CD4-positive, alpha-beta T cell treated with Interleukin-1 beta for 1 hour (primary cell): ENCODE measurements at regions not wholly inside any gene's neighbourhood (a gene's known extent, or its start where the extent isn't known, plus 50 kb on each side); places are given as distances from the start of the nearest gene placed in this dataset.

ENCODE experiments used
- DNase-seq, 2 donors: peaks; one replicate each; pipeline ENCODE4 v3.0.0-alpha.2; 2020 to 2022

DNA sequence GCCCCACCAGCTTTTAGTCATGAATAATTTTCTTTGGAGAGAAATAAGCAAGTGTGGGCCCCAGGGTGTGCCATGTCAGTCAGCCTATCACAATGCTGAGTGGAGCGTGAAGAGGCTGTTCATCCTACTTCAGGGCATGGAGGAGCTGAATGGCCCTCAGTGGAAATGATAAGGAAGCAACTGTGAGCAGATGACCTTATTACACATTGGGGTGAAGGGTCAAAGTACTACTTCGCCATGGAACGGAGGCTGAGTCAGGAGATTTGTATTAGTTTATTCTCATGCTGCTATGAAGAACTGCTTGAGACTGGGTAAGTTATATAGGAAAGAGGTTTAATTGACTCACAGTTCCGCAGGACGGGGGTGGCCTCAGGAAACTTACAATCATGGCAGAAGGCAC, 231.0 kb upstream of the ADAMTS16 start:
- no peak for DNase-seq

DNA sequence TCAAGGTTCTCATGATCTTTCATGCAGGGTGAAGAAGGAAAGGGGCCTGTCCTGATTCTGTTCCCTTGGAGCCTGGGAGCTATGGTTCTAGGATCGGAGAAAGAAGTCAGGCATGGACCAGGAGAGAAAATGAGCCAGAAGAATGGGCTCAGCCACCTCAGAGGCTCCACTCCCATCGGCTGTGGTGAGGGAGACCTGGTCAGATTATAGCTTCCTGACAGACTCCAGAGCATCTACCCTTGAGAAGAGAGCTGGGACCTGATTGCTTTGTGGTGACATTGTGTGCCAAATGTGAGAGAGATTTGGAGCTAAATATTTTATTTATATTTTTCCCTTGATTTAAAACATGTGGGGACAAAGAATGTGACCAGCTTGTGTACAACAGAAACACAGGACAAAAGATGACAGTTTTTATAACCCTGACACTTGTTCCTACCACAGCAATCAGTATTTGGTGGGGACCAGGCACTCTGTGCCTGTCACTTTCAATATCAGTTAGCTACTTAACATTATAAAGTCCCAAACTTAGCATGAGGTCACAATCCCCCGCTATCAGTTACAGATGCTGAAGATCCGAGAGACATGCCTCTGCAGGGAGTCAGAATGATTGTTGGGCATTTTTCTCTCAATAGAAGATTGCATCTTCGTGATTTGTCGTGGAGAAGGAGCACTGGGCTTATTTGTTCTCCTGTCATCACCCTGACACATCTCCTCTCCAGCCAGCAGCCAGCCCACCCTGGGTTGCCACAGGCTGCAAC, 228.3 kb upstream of the ADAMTS16 start:
- no peak for DNase-seq

DNA sequence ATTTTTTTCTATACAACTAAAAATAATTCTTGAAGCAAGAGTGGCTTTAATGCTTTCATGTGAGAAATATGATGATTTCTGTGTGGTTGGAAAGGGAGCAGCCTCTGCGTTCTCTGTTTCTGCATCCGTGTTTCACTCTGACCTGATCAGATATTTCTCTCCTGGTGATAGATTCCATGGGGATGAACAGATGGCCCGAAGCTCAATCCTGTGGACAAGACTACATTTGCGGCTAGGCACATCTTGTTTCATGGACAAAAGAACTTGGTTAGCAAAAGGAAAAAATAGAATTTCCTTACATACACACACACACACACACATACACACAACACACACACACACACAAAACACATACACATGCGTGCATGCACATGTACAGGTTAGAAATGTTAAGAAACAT, 218.2 kb upstream of the ADAMTS16 start:
- no peak for DNase-seq

DNA sequence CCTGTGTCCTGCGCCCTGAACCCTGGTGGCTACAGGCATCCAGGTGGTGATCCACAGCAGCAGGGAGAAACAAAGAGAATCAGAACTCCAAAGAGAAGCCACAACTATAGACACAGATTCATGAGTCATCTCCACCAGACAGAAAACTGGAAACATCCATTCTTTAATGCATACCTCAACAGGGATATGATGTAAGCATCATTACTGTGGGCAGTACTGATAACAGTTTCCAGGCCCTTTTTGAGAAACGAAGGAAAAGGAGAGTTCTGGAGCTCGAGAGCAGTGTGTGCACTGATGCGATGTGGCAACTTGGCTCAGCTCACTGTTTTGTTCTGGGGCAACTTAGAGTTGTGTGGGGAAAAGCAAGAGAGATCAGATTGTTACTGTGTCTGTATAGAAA, 215.6 kb upstream of the ADAMTS16 start:
- no peak for DNase-seq

DNA sequence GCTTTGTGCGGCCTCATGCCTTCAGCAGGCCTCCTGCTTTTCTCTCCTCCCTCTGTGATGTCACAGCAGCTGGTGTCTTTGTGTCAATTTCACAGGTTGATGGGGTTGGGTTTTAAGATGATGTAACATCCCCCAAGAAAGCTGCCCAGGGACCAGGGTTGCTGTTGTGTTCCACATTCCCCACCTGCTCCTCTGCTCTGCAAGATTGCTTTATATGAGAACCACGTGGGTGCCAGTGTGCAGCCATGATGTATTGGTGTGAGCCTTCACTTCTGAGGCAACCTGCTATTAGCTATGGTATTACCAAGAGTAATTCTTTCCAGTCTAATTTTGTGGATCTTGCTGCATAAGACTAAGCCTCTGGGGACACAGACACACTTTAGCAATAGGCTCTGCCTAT, 213.0 kb upstream of the ADAMTS16 start:
- no peak for DNase-seq

DNA sequence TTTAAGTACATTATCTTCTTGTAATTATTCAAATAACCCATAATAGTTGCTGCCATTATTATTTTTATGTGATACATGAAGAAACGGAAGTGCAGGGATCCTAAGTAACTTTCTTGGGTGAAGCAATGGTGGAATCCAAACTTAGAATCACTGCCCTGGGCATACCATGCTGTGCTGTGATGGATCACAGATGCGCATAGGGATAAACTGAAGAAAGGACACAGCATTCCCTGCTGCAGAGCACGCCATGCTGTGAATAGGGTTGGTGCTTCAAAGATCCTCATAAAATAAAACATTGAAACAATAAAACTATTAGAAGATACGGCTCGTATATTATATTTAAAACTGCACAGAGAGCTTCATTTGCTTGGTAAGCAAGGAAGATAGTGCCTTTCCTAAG, 211.7 kb upstream of the ADAMTS16 start:
- DNase-seq, result no peak

DNA sequence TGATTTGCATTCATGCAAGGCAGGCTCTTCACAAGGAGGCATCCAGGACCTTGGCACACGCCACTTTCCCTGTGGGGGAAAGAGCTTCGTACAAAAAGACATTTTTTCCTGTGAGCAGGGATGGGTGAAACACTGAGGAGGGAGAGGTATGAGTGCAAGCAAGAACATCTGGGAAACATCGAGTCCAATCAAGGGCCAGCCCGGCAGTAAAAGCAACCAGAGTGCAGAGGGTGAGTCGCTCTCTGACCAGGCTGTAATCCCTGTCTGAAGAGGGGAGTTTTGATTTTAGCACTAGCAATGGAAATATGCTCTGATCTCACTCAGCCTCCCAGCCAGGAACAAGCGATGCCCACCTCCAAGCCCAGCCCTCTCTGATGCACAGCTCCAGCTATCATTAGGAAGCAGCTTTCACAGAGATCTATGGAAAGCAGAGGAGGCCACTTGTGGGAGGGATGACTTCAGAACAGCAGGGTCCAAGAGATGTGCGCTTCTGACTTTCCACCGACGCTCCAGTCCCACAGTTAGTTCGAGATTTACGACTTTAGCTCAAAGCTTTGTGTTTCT, 211.0 kb upstream of the ADAMTS16 start:
- no peak for DNase-seq

DNA sequence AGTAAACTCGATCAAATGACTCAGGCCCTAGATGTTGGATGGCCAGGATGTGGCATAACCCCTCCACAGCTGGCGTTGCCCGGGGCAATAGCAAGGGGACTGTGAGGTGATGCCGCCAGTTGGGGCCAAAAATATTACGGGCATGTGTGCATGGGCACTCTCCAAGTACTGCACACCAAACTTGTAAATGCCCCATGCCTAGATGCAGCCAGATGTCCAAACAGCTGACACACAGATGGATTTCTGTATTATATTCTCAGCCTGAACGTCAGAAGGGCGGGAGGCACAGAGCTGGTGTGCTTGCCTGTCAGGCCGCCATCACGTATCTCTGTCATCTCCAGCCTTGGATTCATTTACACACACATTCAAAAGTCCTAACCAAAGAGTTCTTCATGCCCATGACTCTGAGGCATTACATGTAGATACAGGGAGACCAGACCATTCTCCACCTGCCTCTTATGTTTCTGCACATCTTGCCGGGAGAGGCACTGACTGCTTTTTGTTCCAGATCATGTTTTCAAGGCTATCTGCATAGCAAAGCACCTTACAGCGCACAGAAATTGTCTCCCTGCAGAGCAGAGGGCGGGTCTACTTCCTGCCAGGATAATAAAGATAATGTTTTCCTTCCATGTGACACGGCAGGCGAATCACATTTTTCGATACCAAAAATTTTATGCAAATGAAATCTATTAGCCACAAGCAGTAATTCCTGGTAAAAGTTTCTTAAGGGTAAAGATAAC, 200.9 kb upstream of the ADAMTS16 start:
- DNase-seq, result no peak

DNA sequence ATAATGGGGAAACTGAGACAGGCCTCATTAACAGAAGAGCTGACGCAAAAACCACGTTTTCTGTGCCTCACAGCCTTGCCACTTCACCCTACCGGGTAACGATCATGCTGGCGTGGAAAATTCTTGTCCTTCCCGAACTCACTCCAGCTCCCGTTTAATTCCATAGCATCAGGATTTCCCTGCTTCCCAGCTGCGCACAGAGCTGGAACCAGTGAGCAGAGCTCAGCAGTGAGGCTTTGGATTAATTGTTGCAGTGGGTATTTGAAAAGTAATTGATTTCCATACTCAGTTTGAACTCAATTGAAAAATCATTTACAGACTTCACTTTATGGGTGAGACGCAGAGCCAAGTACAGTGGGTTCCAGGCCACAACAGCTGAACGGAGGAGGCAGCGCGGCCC, 199.0 kb upstream of the ADAMTS16 start:
- no peak for DNase-seq

DNA sequence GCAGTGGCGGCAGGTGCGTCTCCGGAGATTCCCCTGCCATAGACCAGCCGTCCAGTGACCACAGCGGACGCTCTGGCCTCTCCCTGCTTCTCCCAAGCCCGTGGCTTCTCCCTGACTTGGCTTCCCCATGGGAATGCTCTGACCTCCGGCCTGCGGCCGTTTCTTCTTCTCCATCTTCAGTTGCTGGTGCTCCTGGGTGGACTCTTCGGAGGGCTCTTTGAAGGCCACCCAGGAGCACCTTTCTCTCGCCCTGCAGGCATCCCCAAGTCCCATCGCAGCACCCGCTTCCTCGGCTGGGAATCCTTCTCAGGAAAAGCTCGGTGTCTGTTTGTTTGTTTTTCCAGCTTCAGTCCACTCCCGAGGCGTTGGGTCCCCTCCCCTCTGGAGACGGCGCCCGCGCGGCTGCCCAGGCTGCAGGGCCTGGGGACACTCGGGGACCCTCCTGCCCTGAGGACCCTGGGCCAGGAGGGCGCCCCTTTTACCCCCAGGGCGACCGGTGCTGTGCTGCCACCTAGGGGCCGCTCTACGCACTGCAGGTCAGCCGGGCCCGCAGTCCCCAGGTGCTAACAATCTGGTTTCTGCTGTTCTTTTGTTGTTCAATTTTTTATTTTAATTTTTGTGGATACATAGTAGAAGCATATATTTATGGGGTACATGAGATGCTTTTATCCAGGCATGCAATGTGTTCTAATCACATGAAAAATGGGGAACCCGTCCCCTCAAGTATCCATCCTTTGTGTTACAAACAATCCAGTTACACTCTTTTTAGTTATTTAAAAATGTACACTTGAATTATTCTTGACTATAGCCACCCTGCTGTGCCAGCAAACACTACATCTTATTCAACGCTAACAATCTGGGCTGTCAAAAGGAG, 197.9 kb upstream of the ADAMTS16 start:
- DNase-seq, result no peak

DNA sequence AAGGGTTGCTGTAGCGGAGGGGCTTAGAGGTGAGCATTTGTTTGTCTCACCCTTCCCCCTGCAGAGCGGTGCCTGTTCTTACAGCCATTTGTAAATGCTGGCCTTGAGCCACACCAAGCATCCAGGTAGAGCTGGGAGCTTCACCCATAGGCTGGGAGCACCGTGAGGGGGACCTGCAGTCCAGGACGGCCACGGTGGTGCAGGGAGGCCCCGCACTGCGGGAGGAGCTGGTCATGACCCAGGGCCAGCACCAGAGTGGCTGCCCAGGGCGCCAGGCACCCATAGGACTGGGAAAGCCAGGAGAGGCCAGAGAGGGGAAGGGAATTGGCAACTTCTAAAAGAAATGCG, 197.3 kb upstream of the ADAMTS16 start:
- no peak for DNase-seq

DNA sequence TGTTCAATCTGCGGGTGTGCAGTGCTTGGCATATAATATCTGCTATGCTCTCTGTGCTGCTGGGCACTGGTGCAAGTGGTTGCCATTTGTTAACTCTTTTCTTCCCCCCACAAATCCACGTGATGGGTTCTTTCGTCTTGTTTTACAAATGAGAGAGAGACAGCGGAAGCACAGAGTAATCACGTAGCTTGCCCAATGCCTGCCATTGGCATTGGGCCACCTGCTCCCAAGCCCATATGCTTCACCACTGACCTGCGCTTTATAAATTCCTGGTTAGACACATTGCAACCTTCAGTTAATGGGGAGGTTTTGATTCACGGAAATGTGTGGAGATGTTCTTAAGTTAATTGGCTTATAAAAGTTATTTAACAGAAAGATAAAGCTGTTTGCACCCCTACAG, 194.8 kb upstream of the ADAMTS16 start:
- no peak for DNase-seq

DNA sequence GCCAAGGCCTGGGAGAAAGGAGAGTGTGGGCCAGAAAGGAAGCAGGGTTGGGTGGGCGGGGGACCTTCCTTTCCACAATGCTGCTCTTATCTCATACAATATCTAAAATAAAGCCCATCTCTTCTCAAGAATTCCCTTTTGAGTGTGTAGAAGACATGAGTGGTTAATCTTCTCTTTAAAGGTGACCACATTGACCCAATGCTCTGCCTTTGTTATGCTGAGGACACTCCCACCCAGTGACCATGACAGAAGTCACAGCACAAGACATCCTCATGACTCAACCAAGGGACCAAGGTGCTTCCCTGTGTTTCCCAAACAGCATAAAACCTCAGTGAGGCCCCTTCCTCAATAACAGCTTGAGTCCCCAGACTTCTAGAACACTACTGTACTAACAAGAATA, 193.0 kb upstream of the ADAMTS16 start:
- DNase-seq, result no peak

DNA sequence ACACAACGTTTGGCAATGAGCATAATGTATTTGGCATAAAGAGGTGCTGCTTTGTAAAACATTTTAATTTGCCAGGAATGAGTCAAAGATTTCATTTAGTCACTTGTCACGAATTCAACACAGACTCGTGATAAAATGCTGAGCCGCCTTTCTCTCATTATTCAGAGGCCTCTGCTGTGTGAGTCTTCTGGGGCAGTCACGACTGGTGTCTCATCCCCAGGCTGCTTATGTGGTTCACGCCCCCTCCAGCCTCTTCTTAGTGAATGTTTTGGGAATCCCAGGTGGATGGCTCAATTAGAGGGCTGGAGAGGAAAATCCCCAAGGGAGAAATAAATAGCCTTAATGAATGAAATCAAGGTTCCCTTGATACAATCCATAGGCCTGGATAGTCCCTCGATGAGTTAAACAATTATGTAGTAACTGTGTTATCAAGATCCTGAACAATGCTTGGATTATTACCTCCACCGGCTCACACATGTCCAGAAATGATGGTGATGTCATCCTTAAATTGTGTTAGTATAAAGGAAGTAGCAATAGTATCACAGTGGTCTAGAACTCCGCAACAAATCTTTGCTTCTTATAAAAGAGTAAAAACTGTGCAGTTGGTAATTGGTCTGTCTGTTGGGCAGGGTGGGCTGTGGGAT, 192.1 kb upstream of the ADAMTS16 start:
- DNase-seq, result no peak

DNA sequence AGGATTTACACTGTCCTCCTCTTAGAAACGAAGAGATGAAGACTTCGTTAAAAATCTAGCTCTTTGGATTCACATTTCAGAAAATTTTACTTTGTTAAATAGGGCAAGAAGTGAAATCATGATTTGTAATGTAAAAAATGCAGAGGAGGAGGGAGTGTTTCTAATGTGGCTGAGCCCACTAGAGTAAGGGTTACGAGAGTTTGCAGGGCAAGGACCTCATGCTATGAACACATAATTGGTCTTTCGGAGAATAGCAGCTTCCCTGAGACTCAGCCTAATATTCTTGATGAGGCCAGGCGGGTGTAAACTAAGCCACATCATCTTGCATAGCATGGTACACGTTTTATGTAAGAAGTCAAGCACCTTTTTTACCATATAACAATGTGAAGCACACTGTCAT, 191.0 kb upstream of the ADAMTS16 start:
- no peak for DNase-seq

DNA sequence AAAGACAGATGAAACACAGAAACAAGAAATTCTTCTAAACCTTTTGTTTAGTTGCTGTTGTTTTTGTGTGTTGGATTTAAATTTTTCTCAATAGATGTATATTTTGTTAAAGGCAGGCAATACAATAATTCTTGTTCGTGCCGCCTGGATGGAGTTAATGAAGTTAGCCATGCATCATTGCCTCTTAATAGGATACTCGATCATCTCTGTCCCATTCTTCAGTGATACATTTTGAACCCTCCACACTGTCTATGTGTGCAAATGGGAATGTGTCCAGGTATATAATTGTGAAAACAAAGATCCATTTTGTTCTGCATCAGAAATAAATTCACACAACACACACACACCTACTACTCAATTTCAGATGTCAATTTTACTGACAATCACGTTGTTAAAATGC, 186.6 kb upstream of the ADAMTS16 start:
- DNase-seq, result no peak

DNA sequence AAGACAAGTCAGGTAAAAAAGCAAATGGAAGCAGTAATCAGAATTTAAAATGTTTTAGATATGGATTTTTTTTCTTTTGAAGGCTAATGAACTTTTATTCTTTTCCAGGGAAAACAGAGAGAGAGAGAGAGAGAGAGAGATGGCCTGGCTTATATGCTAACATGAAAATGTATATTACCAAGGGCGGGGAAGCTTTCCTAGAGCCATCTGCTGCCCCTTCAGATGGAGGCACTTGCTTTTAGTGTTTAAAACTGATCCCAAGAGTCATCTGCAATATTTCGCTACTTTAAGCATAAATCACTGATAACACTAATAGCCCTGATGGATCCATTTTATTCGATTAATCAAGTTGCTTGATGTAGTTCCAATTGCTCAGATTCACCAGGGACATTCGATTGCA, 186.1 kb upstream of the ADAMTS16 start:
- no peak for DNase-seq

DNA sequence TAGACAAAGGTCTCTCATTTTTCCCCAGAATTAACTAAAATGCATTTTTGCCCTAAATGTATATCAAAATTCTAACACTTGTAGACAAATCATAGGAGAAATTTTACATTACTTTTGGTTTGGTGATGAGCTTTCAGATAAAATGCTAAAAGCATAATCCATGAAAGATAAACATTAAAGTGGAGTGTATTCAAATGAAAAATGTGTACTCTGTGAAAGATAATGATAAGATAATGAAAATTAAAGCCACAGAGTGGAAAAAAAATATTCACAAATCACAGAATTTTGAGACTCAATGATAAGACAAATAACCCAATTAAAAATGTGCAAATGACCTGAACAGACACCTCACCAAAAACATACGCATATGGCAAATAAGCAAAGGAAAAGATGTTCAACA, 176.9 kb upstream of the ADAMTS16 start:
- DNase-seq, result no peak

DNA sequence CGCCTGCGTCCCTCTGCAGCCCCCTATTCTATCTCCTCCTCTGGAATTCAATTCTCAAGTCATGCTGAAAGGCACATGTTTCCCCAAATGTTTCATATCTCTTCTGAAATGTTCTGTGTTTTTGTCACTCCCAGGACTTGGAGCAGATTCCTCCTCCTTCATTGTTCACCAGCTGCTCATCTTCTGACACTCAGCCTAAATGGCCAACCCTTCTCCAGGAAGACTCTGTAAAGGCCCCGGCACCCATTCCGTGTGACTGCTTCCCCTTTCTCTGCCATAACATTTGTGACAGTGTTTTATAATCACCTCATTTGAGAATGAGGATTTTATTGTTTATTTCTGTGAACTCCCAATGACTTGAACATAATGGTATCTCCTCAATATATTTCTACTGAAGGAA, 170.8 kb upstream of the ADAMTS16 start:
- DNase-seq, result no peak

DNA sequence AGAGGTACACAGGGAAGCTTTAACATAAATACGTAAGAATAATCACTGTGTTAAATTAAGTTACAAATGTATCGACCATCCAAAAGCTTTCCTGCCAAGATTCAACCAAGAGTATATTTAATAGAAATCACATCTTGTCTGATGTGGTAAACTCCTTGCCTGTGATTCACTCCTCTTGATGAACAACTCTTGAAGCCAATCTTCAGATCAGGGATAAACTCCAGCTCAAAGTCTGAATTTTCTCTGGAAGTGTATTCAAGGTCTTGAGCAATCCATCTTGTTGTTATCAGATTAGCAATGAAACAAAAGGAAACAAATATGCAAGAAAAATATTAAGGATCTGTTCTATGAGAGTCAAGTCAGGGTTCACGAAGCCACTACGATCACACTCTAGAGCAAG, 170.0 kb upstream of the ADAMTS16 start:
- DNase-seq, result no peak

DNA sequence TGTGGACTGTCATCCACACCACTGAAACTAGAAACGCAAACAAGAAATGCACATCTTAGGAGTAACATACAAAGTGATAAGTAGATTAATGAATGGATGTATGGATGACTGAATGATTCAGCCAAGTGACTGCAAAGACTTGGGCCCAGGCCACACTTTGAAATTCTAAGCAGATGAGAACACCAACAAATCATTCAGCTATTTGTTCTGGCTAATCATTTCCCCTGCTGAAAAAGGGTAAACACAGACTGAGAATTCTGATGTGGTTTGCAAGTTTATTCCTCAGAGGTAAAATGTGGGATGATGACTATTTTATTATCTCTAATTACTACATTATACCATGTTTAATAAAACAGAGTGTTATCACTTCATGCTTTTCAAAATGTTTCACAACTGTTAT, 163.2 kb upstream of the ADAMTS16 start:
- no peak for DNase-seq

DNA sequence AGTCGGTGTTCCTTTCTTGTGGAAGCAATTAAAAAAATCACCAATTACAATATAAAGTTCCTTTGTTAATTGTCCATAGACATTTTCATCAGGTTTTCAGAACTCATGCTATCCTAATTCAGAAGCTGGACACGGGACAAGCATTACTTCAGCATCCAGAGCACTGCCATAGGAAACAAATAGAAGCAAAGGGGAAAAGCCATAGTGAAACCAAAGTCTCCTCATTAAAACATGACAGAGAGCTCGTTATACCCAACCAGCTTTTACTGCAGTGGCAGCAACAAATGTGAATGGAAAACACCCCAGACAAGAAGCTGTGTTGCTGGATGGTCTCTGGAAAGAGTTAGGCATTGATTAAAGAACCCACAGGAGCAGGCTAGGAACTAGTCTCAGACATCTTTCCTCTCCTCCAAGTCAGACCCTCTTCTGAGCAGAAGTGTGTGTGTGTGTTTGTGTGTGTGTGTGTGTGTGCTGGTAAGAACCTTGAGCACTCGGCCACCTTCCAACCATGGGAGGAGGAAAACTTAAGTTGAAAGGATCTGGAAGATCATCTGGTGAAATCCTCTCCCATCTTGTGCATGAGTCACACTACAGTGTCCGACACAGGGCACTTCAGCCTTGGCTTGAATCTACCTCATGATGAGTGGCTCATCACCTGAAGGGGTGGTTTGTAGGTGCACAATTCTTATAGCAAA, 162.6 kb upstream of the ADAMTS16 start:
- no peak for DNase-seq
